ENCODE measurements at regions not wholly inside any gene's neighbourhood (a gene's known extent, or its start where the extent isn't known, plus 50 kb on each side); places are given as distances from the start of the nearest gene placed in this dataset.

DNA sequence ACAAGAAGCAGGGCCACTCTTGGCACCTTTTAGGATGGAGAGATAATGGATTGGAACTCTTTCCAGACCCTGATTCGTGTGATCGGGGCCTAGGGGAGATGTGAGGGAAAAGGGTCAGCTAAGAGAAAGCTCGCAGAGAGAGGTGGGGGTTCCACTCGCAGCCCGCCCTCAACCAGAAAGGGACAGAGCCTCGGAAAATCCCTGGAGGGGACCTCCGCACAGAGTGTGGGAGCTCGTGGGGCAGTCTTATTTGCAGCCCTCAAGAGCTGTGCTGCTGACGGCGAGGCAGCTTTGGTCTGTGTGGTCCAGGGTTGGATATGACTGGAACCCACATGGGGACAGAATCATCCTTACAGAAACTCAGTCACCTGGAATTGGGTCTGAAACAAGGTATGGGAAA lies 184.3 kb upstream of the PMEPA1 start:
- H3K27ac Mint-ChIP-seq (ENCODE audit: unreplicated experiment) = no peak overlapping the region
- TF ChIP-seq, protein P1, sequence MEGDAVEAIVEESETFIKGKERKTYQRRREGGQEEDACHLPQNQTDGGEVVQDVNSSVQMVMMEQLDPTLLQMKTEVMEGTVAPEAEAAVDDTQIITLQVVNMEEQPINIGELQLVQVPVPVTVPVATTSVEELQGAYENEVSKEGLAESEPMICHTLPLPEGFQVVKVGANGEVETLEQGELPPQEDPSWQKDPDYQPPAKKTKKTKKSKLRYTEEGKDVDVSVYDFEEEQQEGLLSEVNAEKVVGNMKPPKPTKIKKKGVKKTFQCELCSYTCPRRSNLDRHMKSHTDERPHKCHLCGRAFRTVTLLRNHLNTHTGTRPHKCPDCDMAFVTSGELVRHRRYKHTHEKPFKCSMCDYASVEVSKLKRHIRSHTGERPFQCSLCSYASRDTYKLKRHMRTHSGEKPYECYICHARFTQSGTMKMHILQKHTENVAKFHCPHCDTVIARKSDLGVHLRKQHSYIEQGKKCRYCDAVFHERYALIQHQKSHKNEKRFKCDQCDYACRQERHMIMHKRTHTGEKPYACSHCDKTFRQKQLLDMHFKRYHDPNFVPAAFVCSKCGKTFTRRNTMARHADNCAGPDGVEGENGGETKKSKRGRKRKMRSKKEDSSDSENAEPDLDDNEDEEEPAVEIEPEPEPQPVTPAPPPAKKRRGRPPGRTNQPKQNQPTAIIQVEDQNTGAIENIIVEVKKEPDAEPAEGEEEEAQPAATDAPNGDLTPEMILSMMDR (IDR thresholded peaks at IDR 0.05) = no peak
- H3K4me1 Mint-ChIP-seq (ENCODE audit: low read depth) = no peaks in the 10 kb centered on the region
- peaks cover 15% of the 10 kb centered on the region for H3K27me3 Mint-ChIP-seq (ENCODE audit: low read depth)
- no peaks in the 10 kb centered on the region for H3K36me3 Mint-ChIP-seq (ENCODE audit: low read depth)
- no peak for DNase-seq (ENCODE audit: low spot score)
- no peaks in the 10 kb centered on the region for H3K9me3 Mint-ChIP-seq (ENCODE audit: low read depth)
- no peak overlapping the region for H3K4me3 Mint-ChIP-seq (ENCODE audit: unreplicated experiment)

GRCh38 chr20:57893366-57893999 lies 183.7 kb upstream of the PMEPA1 start:
- TF ChIP-seq, protein P1 (IDR thresholded peaks at IDR 0.05) = no peak
- Mint-ChIP-seq H3K9me3 (ENCODE audit: low read depth) (no peaks in the 10 kb centered on the region), H3K4me1 (ENCODE audit: low read depth) (no peaks in the 10 kb centered on the region), H3K4me3 (ENCODE audit: unreplicated experiment) (no peak overlapping the region), H3K27me3 (ENCODE audit: low read depth) (peaks cover 15% of the 10 kb centered on the region), H3K36me3 (ENCODE audit: low read depth) (no peaks in the 10 kb centered on the region), H3K27ac (ENCODE audit: unreplicated experiment) (no peak overlapping the region)
- no peak for DNase-seq (ENCODE audit: low spot score)

DNA sequence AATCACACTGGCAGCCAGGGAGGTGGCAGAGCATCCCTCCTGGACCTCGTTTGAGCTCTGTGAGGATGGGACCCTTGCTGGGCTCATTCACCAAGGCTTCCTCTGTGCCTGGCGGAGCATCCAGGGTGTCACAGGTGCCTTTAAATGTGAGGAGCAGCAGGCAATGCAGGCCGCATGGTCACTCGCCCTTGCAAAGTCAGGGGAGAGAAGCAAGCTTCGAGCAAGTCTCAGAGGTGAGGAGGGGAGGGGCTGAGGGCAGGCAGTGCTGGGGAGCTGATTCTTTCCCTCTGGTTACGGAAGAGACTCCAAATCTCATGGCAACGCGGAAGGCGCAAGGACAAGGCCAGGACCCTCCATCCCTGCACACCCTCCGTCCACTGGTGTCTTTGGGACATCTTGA lies 182.7 kb upstream of the PMEPA1 start:
- no peak for DNase-seq (ENCODE audit: low spot score)
- Mint-ChIP-seq H3K4me1 (ENCODE audit: low read depth) (no peaks in the 10 kb centered on the region), H3K36me3 (ENCODE audit: low read depth) (peaks cover 4% of the 10 kb centered on the region), H3K27ac (ENCODE audit: unreplicated experiment) (no peak overlapping the region), H3K27me3 (ENCODE audit: low read depth) (peaks cover 17% of the 10 kb centered on the region), H3K9me3 (ENCODE audit: low read depth) (peaks cover 3% of the 10 kb centered on the region), H3K4me3 (ENCODE audit: unreplicated experiment) (no peak overlapping the region)
- TF ChIP-seq, protein P1 (IDR thresholded peaks at IDR 0.05) = no peak

GRCh38 chr20:57891014-57891413 lies 181.2 kb upstream of the PMEPA1 start:
- peaks cover 9% of the 10 kb centered on the region for H3K9me3 Mint-ChIP-seq (ENCODE audit: low read depth)

DNA sequence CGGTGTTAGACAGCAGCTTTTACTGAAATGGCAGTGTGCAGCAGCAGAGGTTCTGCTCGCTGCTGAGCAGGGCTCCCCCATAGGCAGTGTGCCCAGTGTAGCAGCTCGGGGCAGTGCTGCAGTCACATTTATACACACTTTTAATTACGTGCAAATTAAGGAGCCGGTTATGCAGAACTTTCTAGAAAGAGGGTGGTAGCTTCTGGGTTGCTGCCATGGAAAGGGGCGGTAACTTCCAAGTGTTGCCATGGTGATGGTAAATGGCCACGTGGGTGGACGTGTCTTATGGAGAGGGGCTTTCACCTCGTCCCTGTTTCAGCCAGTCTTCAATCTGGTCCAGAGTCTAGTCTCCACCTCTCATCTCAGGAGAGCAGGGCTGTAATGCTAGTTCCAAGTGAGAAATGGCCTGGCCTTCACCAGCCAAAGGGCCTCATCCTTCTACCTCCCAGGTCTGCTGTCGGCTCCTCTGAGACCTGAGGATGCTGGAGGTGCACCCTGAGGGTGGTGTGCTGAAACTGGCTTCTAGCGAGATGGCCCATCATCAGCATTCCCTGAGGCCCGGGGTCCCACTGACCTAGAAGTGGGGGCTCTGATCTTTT lies 180.5 kb upstream of the PMEPA1 start:
- no peak overlapping the region for H3K4me3 Mint-ChIP-seq (ENCODE audit: unreplicated experiment)
- peaks cover 9% of the 10 kb centered on the region for H3K9me3 Mint-ChIP-seq (ENCODE audit: low read depth)
- H3K36me3 Mint-ChIP-seq (ENCODE audit: low read depth) = peaks cover 4% of the 10 kb centered on the region
- no peak overlapping the region for H3K27ac Mint-ChIP-seq (ENCODE audit: unreplicated experiment)
- peaks cover 17% of the 10 kb centered on the region for H3K27me3 Mint-ChIP-seq (ENCODE audit: low read depth)
- TF ChIP-seq, protein P1 (IDR thresholded peaks at IDR 0.05) = no peak
- no peak for DNase-seq (ENCODE audit: low spot score)
- no peaks in the 10 kb centered on the region for H3K4me1 Mint-ChIP-seq (ENCODE audit: low read depth)

More at GRCh38 chr20:57891014-57891413, 181.2 kb upstream of the PMEPA1 start:
- H3K4me1 Mint-ChIP-seq (ENCODE audit: low read depth) = no peaks in the 10 kb centered on the region
- H3K27ac Mint-ChIP-seq (ENCODE audit: unreplicated experiment) = no peak overlapping the region
- TF ChIP-seq, protein P1 (IDR thresholded peaks at IDR 0.05) = no peak
- H3K4me3 Mint-ChIP-seq (ENCODE audit: unreplicated experiment) = no peak overlapping the region
- no peak for DNase-seq (ENCODE audit: low spot score)
- H3K27me3 Mint-ChIP-seq (ENCODE audit: low read depth) = peaks cover 17% of the 10 kb centered on the region
- H3K36me3 Mint-ChIP-seq (ENCODE audit: low read depth) = peaks cover 4% of the 10 kb centered on the region

Measured in chondrocyte (in vitro differentiated cells).